ENCODE measurements at regions not wholly inside any gene's neighbourhood (a gene's known extent, or its start where the extent isn't known, plus 50 kb on each side); places are given as distances from the start of the nearest gene placed in this dataset.

DNA sequence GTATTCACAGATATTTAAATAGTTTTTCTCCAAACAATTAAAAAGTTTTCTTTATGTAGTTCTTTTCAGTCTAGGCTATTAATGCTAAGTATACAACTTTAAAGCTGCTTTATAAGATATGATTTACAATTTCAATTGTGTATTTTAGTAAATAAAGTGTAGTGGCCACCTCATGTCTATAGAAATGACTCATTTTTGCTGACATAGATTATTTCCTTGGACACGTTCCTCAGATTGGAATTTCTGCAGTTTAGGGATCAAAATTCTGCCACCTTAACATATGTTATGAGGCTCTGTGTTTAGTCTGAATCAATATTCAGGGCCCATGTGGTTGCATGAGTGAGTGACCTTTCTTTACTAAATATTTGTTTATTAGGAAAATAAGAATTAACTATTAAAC, 750.2 kb downstream of the IRX1 start:
- Histone ChIP-seq H3K27me3 (ENCODE audit: insufficient read depth, poor library complexity, severe bottlenecking) (no peaks in the 10 kb centered on the region), H3K4me3 (replicated peaks; ENCODE audit: insufficient read depth, low read length) (no peak overlapping the region), H3K27ac (replicated peaks) (no peak overlapping the region)
- no peak for TF ChIP-seq GABPA (IDR thresholded peaks at IDR 0.05; ENCODE audit: low read depth)
- no peak for DNase-seq (ENCODE audit: low read depth in 1 of 2, low spot score in 1 of 2)

DNA sequence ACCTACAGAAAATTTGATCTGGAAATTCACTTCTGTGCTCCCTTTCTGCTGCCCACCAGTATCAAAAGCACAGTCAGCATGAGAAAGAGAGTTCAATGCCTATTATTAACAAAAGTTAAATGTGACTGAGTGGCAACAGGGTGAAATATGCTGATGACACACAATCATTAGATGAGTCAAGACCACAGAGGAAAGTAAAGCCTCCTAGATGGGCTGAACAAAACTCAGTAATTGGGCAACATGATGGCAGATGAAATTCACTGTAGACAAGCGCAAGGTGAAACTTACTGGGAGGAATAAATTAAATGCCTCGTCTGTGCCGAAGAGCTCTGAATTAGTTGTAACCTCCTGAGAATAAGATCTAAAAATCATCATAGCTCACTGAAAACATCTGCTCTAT, 752.8 kb downstream of the IRX1 start:
- H3K27me3 ChIP-seq (ENCODE audit: insufficient read depth, poor library complexity, severe bottlenecking): no peaks in the 10 kb centered on the region
- H3K4me3 ChIP-seq (replicated peaks; ENCODE audit: insufficient read depth, low read length): no peak overlapping the region
- H3K27ac ChIP-seq (replicated peaks): no peak overlapping the region
- no peak for TF ChIP-seq CTCF (IDR thresholded peaks at IDR 0.05; ENCODE audit: insufficient read depth, low read length)
- no peak for TF ChIP-seq SPI1 (IDR thresholded peaks at IDR 0.05; ENCODE audit: borderline replicate concordance, low read depth)
- TF ChIP-seq POLR2AphosphoS5 (IDR thresholded peaks at IDR 0.05; ENCODE audit: low read depth): no peak
- no peak for TF ChIP-seq GABPA (IDR thresholded peaks at IDR 0.05; ENCODE audit: low read depth)
- TF ChIP-seq REST (IDR thresholded peaks at IDR 0.05; ENCODE audit: insufficient replicate concordance, low read depth): no peak
- no peak for DNase-seq (ENCODE audit: low read depth in 1 of 2, low spot score in 1 of 2)

DNA sequence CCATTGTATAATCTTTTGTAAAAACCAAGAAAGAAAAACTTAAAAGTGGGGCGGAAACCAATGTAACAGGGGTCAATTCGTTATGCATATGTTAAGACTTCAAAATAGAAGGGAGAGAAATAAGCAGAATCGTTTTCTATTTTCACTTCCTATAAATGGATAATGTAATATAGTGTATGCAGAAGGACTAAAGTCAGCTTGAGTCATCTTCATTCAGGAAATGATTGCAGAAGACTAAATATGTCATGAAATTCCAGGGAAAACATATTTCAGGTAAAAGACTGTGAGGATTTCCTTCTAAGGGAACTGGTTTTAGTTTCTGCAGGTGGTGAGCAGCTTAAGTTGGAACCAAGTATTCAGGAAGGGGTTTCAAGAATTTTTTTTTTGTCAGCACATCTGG, 753.3 kb downstream of the IRX1 start:
- Histone ChIP-seq H3K4me3 (replicated peaks; ENCODE audit: insufficient read depth, low read length) (no peak overlapping the region), H3K27me3 (ENCODE audit: insufficient read depth, poor library complexity, severe bottlenecking) (no peaks in the 10 kb centered on the region), H3K27ac (replicated peaks) (no peak overlapping the region)
- no peak for TF ChIP-seq REST (IDR thresholded peaks at IDR 0.05; ENCODE audit: insufficient replicate concordance, low read depth)
- no peak for TF ChIP-seq POLR2AphosphoS5 (IDR thresholded peaks at IDR 0.05; ENCODE audit: low read depth)
- TF ChIP-seq GABPA (IDR thresholded peaks at IDR 0.05; ENCODE audit: low read depth): no peak
- TF ChIP-seq SPI1 (IDR thresholded peaks at IDR 0.05; ENCODE audit: borderline replicate concordance, low read depth): no peak
- TF ChIP-seq CTCF (IDR thresholded peaks at IDR 0.05; ENCODE audit: insufficient read depth, low read length): no peak
- DNase-seq (ENCODE audit: low read depth in 1 of 2, low spot score in 1 of 2): no peak

GRCh38 chr5:4356201-4356600, 760.6 kb downstream of the IRX1 start:
- Histone ChIP-seq H3K27ac (replicated peaks) (no peak overlapping the region), H3K4me3 (replicated peaks; ENCODE audit: insufficient read depth, low read length) (no peak overlapping the region), H3K27me3 (ENCODE audit: insufficient read depth, poor library complexity, severe bottlenecking) (no peaks in the 10 kb centered on the region)
- DNase-seq (ENCODE audit: low read depth in 1 of 2, low spot score in 1 of 2): no peak
- TF ChIP-seq GABPA (IDR thresholded peaks at IDR 0.05; ENCODE audit: low read depth): no peak

GRCh38 chr5:4359847-4360246, 764.2 kb downstream of the IRX1 start:
- DNase-seq (ENCODE audit: low read depth in 1 of 2, low spot score in 1 of 2): no peak
- no peak overlapping the region for H3K4me3 ChIP-seq (replicated peaks; ENCODE audit: insufficient read depth, low read length)

More at GRCh38 chr5:4359847-4360246, 764.2 kb downstream of the IRX1 start:
- Histone ChIP-seq H3K27me3 (ENCODE audit: insufficient read depth, poor library complexity, severe bottlenecking) (no peaks in the 10 kb centered on the region), H3K27ac (replicated peaks) (no peak overlapping the region)
- no peak for TF ChIP-seq SPI1 (IDR thresholded peaks at IDR 0.05; ENCODE audit: borderline replicate concordance, low read depth)
- TF ChIP-seq POLR2AphosphoS5 (IDR thresholded peaks at IDR 0.05; ENCODE audit: low read depth): no peak
- no peak for TF ChIP-seq GABPA (IDR thresholded peaks at IDR 0.05; ENCODE audit: low read depth)
- TF ChIP-seq CTCF (IDR thresholded peaks at IDR 0.05; ENCODE audit: insufficient read depth, low read length): no peak
- TF ChIP-seq REST (IDR thresholded peaks at IDR 0.05; ENCODE audit: insufficient replicate concordance, low read depth): no peak
